Peyer's patch (tissue), 4 donors: ENCODE measurements at regions not wholly inside any gene's neighbourhood (a gene's known extent, or its start where the extent isn't known, plus 50 kb on each side); places are given as distances from the start of the nearest gene placed in this dataset.

Experiments
- CTCF ChIP-seq, 6 experiments: fragments of 450-650 bp in 4 of 6; fragments of 200-600 bp in 2 of 6; sonication (generic) in 1 of 6; IDR thresholded peaks; one replicate each; pipeline ENCODE4 v1.5.1; 2017 to 2019; ENCODE audit warnings: antibody characterized with exemption in 6 of 6, mild to moderate bottlenecking in 3 of 6, moderate library complexity in 1 of 6
- POLR2A ChIP-seq, 2 donors: fragments of 450-650 bp; IDR thresholded peaks; one replicate each; pipeline ENCODE4 v1.5.1; 2017; ENCODE audit warnings: antibody characterized with exemption in 2 of 2, mild to moderate bottlenecking in 2 of 2, moderate library complexity in 2 of 2

GRCh38 chr2:196245378-196246140, 74.2 kb upstream of the STK17B start:
- TF ChIP-seq POLR2A (IDR thresholded peaks at IDR 0.05) (no peak), CTCF (IDR thresholded peaks at IDR 0.05) (no peak)
